ENCODE measurements at regions not wholly inside any gene's neighbourhood (a gene's known extent, or its start where the extent isn't known, plus 50 kb on each side); places are given as distances from the start of the nearest gene placed in this dataset.
A peak's percentile ranks its signal among the peaks of the same experiment; 100 is the strongest.

- H4K20me1 ChIP-seq (replicated peaks in 1 of 2; ENCODE audit: control insufficient read depth in 1 of 2, insufficient read depth in 2 of 2, low read length in 2 of 2): peaks cover 0 to 3% of the 10 kb centered on the region in 2 experiments
- H2AK5ac ChIP-seq (ENCODE audit: low read depth, low read length): no peak overlapping the region
- H3K56ac ChIP-seq (replicated peaks; ENCODE audit: insufficient read length, low read depth, low read length): no peak overlapping the region
- no peak overlapping the region for H3K9ac ChIP-seq (replicated peaks in 1 of 4; ENCODE audit: extremely low read depth in 1 of 4, low read depth in 3 of 4, low read length in 3 of 4)
- H3K79me2 ChIP-seq (ENCODE audit: control insufficient read depth in 1 of 2, insufficient read depth in 2 of 2, low read length in 2 of 2): no peaks in the 10 kb centered on the region
- H2BK5ac ChIP-seq (ENCODE audit: low read depth, low read length): no peak overlapping the region
- no peak overlapping the region for H2BK15ac ChIP-seq (ENCODE audit: low read length)
- H3K79me1 ChIP-seq (ENCODE audit: low read depth, low read length): no peaks in the 10 kb centered on the region
- H3K4me3 ChIP-seq (ENCODE audit: extremely low read depth in 1 of 4, insufficient read depth in 2 of 4, low read depth in 3 of 4, low read length in 4 of 4): no peak overlapping the region
- no peaks in the 10 kb centered on the region for H3K36me3 ChIP-seq (ENCODE audit: control insufficient read depth in 2 of 4, insufficient read depth in 4 of 4, low read length in 3 of 4)
- H2BK20ac ChIP-seq (ENCODE audit: low read length): no peak overlapping the region
- 33% methylated on average over 3 of the region's 3 CpGs; no CpG with 5 or more reads in 1 of the 2 experiments for WGBS, 2 experiments (ENCODE audit: extremely low coverage in 1 of 2, insufficient coverage in 1 of 2, insufficient read length in 1 of 2, insufficient replicate concordance in 2 of 2, low coverage in 1 of 2, low lambda C conversion rate in 2 of 2, missing lambda C conversion rate in 1 of 2)
- DNase-seq (ENCODE audit: low read depth in 1 of 2, low spot score in 2 of 2) (no peak), FAIRE-seq (peak; percentile 90)
- ChIA-PET POLR2A (ENCODE audit: partially characterized antibody) (interaction anchor here (0.7 kb wide), 1 partner anchor 1202 kb away, joined by 3 read pairs; the partner anchor contains the start of gene SLC25A4), CTCF (ENCODE audit: partially characterized antibody) (interaction anchor here (0.9 to 1.1 kb wide), 3 partner anchors 9 to 112 kb away, joined by 3 to 5 read pairs (median 3); no protein-coding TSS in a partner anchor)
- H3K23me2 ChIP-seq (ENCODE audit: low read depth, low read length): no peaks in the 10 kb centered on the region
- no peak overlapping the region for H3K27ac ChIP-seq (ENCODE audit: low read depth, low read length)
- no peaks in the 10 kb centered on the region for H3K9me3 ChIP-seq (ENCODE audit: insufficient read depth in 2 of 2, low read depth in 1 of 2, low read length in 1 of 2)
- H3K18ac ChIP-seq (ENCODE audit: extremely low read depth, low read length): no peak overlapping the region
- H3K14ac ChIP-seq (ENCODE audit: insufficient read length): no peak overlapping the region
- H3K4me1 ChIP-seq (replicated peaks in 1 of 4; ENCODE audit: control insufficient read depth in 3 of 4, insufficient read depth in 4 of 4, low read length in 3 of 4): peaks cover 0 to 4% (median 2%) of the 10 kb centered on the region in 4 experiments; a peak in 3 of 7 replicates
- no peak overlapping the region for H4K5ac ChIP-seq (ENCODE audit: insufficient read length, low read depth, low read length)
- H4K8ac ChIP-seq (ENCODE audit: extremely low read depth, insufficient read depth, low read length): no peak overlapping the region
- no peak overlapping the region for H3K4me2 ChIP-seq (ENCODE audit: insufficient read depth in 1 of 2, low read depth in 2 of 2, low read length in 2 of 2)
- no peak overlapping the region for H4K91ac ChIP-seq (replicated peaks; ENCODE audit: insufficient read length, low read length)
- H2BK120ac ChIP-seq (replicated peaks; ENCODE audit: low read depth, low read length): no peak overlapping the region
- H3K4ac ChIP-seq (replicated peaks; ENCODE audit: insufficient read length, low read depth, low read length): no peak overlapping the region
- no peak overlapping the region for H2AFZ ChIP-seq (ENCODE audit: low read length)
- peaks cover 24 to 65% (median 56%) of the 10 kb centered on the region in 4 experiments for H3K27me3 ChIP-seq (replicated peaks in 1 of 4; ENCODE audit: control insufficient read depth in 3 of 4, extremely low read depth in 1 of 4, insufficient read depth in 3 of 4, low read length in 3 of 4)
- no peak overlapping the region for H2BK12ac ChIP-seq (ENCODE audit: low read depth, low read length)
- no peak overlapping the region for H3K23ac ChIP-seq (ENCODE audit: insufficient read length)
- TF ChIP-seq SP1 (IDR thresholded peaks at IDR 0.05; ENCODE audit: low read depth, low read length) (peak; percentile 70; the same call in 1 of the 2 replicates), KDM4A (IDR thresholded peaks at IDR 0.05; ENCODE audit: low read depth, low read length, severe bottlenecking) (no peak), TCF12 (IDR thresholded peaks at IDR 0.05; ENCODE audit: low read depth, low read length) (peak; percentile 99), ASH2L (IDR thresholded peaks at IDR 0.05; ENCODE audit: low read length) (no peak), NANOG (IDR thresholded peaks at IDR 0.05; ENCODE audit: insufficient read depth, low read depth, low read length, poor library complexity, severe bottlenecking) (peak; percentile 92), EP300 (IDR thresholded peaks at IDR 0.05; ENCODE audit: borderline replicate concordance in 1 of 2, low read depth in 2 of 2, low read length in 2 of 2) (peak in 1 of 2 experiments; percentile 78; a peak in 1 of 3 replicates), BCL11A (IDR thresholded peaks at IDR 0.05; ENCODE audit: low read depth in 2 of 2, low read length in 2 of 2) (peak in 1 of 2 experiments; percentile 41), POLR2AphosphoS5 (IDR thresholded peaks at IDR 0.05; ENCODE audit: low read depth, low read length) (peak; percentile 79)
- TF ChIP-seq, protein P1, sequence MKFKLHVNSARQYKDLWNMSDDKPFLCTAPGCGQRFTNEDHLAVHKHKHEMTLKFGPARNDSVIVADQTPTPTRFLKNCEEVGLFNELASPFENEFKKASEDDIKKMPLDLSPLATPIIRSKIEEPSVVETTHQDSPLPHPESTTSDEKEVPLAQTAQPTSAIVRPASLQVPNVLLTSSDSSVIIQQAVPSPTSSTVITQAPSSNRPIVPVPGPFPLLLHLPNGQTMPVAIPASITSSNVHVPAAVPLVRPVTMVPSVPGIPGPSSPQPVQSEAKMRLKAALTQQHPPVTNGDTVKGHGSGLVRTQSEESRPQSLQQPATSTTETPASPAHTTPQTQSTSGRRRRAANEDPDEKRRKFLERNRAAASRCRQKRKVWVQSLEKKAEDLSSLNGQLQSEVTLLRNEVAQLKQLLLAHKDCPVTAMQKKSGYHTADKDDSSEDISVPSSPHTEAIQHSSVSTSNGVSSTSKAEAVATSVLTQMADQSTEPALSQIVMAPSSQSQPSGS (IDR thresholded peaks at IDR 0.05; ENCODE audit: low read length): 0 out of 2 replicates have a peak, but pooled peaks have one; percentile 31
Observed at GRCh38 chr4:186345184-186345583, 79.2 kb downstream of the F11 start.
